NCI-H524 (cell line): ENCODE measurements at regions not wholly inside any gene's neighbourhood (a gene's known extent, or its start where the extent isn't known, plus 50 kb on each side); places are given as distances from the start of the nearest gene placed in this dataset.
A peak's percentile ranks its signal among the peaks of the same experiment; 100 is the strongest.
"Not testable (repeated sequence)": the region's sequence is repeated elsewhere in the genome, so short reads cannot be mapped to it uniquely, and the experiment has no call there.

Experiments
- DNase-seq, 2 experiments: peaks; one replicate each; lab custom pipeline; 2025; lab: John Stamatoyannopoulos, UW

- DNase-seq, result no peak
These were observed 54.3 kb upstream of the LRCH1 start for GRCh38 chr13:46498650-46499049.

GRCh38 chr13:46496086-46496485, 56.9 kb upstream of the LRCH1 start:
- no peak for DNase-seq

- no peak for DNase-seq
These were observed 57.3 kb upstream of the LRCH1 start for GRCh38 chr13:46495651-46496050.

GRCh38 chr13:46495066-46495465, 57.9 kb upstream of the LRCH1 start:
- DNase-seq, result no peak

- peak; percentile 11 to 51 for DNase-seq
These were observed 60.0 kb upstream of the LRCH1 start for GRCh38 chr13:46492946-46493345.

- no peak for DNase-seq
These were observed 61.3 kb upstream of the LRCH1 start for GRCh38 chr13:46491641-46492040.

GRCh38 chr13:46490713-46491112, 62.3 kb upstream of the LRCH1 start:
- DNase-seq, result not testable (repeated sequence)

- no peak for DNase-seq
These were observed 62.8 kb upstream of the LRCH1 start for GRCh38 chr13:46490129-46490528.

- no peak for DNase-seq
These were observed 63.4 kb upstream of the LRCH1 start for GRCh38 chr13:46489586-46490023.

- no peak for DNase-seq
These were observed 65.2 kb upstream of the LRCH1 start for GRCh38 chr13:46487748-46488147.

- DNase-seq, result no peak
These were observed 66.7 kb upstream of the LRCH1 start for GRCh38 chr13:46486270-46486669.

- no peak for DNase-seq
These were observed 68.4 kb upstream of the LRCH1 start for GRCh38 chr13:46484561-46484960.

- no peak for DNase-seq
These were observed 71.8 kb upstream of the LRCH1 start for GRCh38 chr13:46481166-46481565.

GRCh38 chr13:46480131-46480530, 72.8 kb upstream of the LRCH1 start:
- DNase-seq, result no peak

GRCh38 chr13:46479691-46480090, 73.3 kb upstream of the LRCH1 start:
- DNase-seq, result no peak

GRCh38 chr13:46479283-46479682, 73.7 kb upstream of the LRCH1 start:
- no peak for DNase-seq

- DNase-seq, result no peak
These were observed 74.3 kb upstream of the LRCH1 start for GRCh38 chr13:46478651-46479050.

- no peak for DNase-seq
These were observed 76.8 kb upstream of the LRCH1 start for GRCh38 chr13:46476174-46476573.

- no peak for DNase-seq
These were observed 77.4 kb upstream of the LRCH1 start for GRCh38 chr13:46475541-46475991.

GRCh38 chr13:46473806-46474205, 79.2 kb upstream of the LRCH1 start:
- no peak for DNase-seq

GRCh38 chr13:46472384-46472783, 80.6 kb upstream of the LRCH1 start:
- no peak for DNase-seq

GRCh38 chr13:46469699-46470098, 82.6 kb upstream of the RUBCNL start:
- DNase-seq, result not testable (repeated sequence)

GRCh38 chr13:46468570-46469463, 81.8 kb upstream of the RUBCNL start:
- DNase-seq, result no peak

- not testable (repeated sequence) for DNase-seq
These were observed 80.6 kb upstream of the RUBCNL start for GRCh38 chr13:46467694-46468093.
